H9 (cell line): ENCODE measurements at regions not wholly inside any gene's neighbourhood (a gene's known extent, or its start where the extent isn't known, plus 50 kb on each side); places are given as distances from the start of the nearest gene placed in this dataset.

Experiments used
- DNase-seq: peaks from one replicate; pipeline ENCODE4 v3.0.0-alpha.2; 2017
- H2AFZ ChIP-seq: one replicate; pipeline ENCODE4 v1.6.1; 2013; ENCODE audit warnings: mild to moderate bottlenecking, low read length, control low read depth, moderate library complexity
- H2AK5ac ChIP-seq: 2 replicates; pipeline ENCODE4 v1.6.1; 2013; ENCODE audit warnings: low read length, control low read depth, mixed read lengths; ENCODE audit not compliant: insufficient read length
- H2BK120ac ChIP-seq: one replicate; pipeline ENCODE4 v1.6.1; 2013; ENCODE audit warnings: low read depth, mild to moderate bottlenecking, low read length, control low read depth, inconsistent platforms; ENCODE audit not compliant: poor library complexity, severe bottlenecking
- H2BK12ac ChIP-seq: 2 replicates; pipeline ENCODE4 v1.6.1; 2013; ENCODE audit warnings: low read length, control low read depth, mixed read lengths, low read depth; ENCODE audit not compliant: insufficient read length
- H2BK15ac ChIP-seq: 2 replicates; pipeline ENCODE4 v1.6.1; 2013; ENCODE audit warnings: low read depth, low read length, control low read depth
- H2BK20ac ChIP-seq: one replicate; pipeline ENCODE4 v1.6.1; 2013; ENCODE audit warnings: low read depth, mild to moderate bottlenecking, low read length, control low read depth, inconsistent platforms; ENCODE audit not compliant: poor library complexity, severe bottlenecking
- H2BK5ac ChIP-seq: 2 replicates; pipeline ENCODE4 v1.6.1; 2013; ENCODE audit warnings: low read length, control low read depth, mixed read lengths; ENCODE audit not compliant: insufficient read length
- H3K14ac ChIP-seq: 2 replicates; pipeline ENCODE4 v1.6.1; 2013; ENCODE audit warnings: low read length, control low read depth; ENCODE audit not compliant: insufficient read depth
- H3K18ac ChIP-seq: 2 replicates; pipeline ENCODE4 v1.6.1; 2013; ENCODE audit warnings: low read depth, mild to moderate bottlenecking, mixed read lengths, low read length, control low read depth; ENCODE audit not compliant: insufficient read length
- H3K23ac ChIP-seq: 2 replicates; pipeline ENCODE4 v1.6.1; 2013; ENCODE audit warnings: low read length, control low read depth, mixed read lengths, low read depth; ENCODE audit not compliant: insufficient read length
- H3K23me2 ChIP-seq: 2 replicates; pipeline ENCODE4 v1.6.1; 2013; ENCODE audit warnings: low read depth, mild to moderate bottlenecking, mixed read lengths, low read length, control low read depth; ENCODE audit not compliant: insufficient read length, poor library complexity, severe bottlenecking
- H3K27ac ChIP-seq: 2 replicates; pipeline ENCODE4 v1.5.1; 2013; ENCODE audit warnings: low read length, control low read depth, mixed read lengths, low read depth; ENCODE audit not compliant: insufficient read length
- H3K27me3 ChIP-seq: 2 replicates; pipeline ENCODE4 v1.6.1; 2013; ENCODE audit warnings: low read length, control low read depth, inconsistent platforms; ENCODE audit not compliant: insufficient read depth
- H3K4ac ChIP-seq: 2 replicates; pipeline ENCODE4 v1.6.1; 2013; ENCODE audit warnings: low read depth, mild to moderate bottlenecking, control low read depth, inconsistent platforms, low read length, moderate library complexity
- H3K4me1 ChIP-seq: 2 replicates; pipeline ENCODE4 v1.6.1; 2013; ENCODE audit warnings: low read length, control low read depth, inconsistent platforms; ENCODE audit not compliant: insufficient read depth
- H3K4me2 ChIP-seq: 2 replicates; pipeline ENCODE4 v1.6.1; 2013; ENCODE audit warnings: low read length, control low read depth, mixed read lengths; ENCODE audit not compliant: insufficient read length, insufficient read depth
- H3K56ac ChIP-seq: 2 replicates; pipeline ENCODE4 v1.6.1; 2013; ENCODE audit warnings: low read depth, mild to moderate bottlenecking, mixed read lengths, low read length, control low read depth; ENCODE audit not compliant: insufficient read length
- H3K79me1 ChIP-seq: 2 replicates; pipeline ENCODE4 v1.6.1; 2013; ENCODE audit warnings: low read depth, mild to moderate bottlenecking, moderate library complexity, low read length, control low read depth, inconsistent platforms; ENCODE audit not compliant: insufficient read depth, poor library complexity, severe bottlenecking
- H3K79me2 ChIP-seq: 2 replicates; pipeline ENCODE4 v1.6.1; 2013; ENCODE audit warnings: low read length, control low read depth, inconsistent platforms; ENCODE audit not compliant: insufficient read depth
- H3K9ac ChIP-seq: 2 replicates; pipeline ENCODE4 v1.6.1; 2013; ENCODE audit warnings: low read length, control low read depth, mixed read lengths; ENCODE audit not compliant: insufficient read length; ENCODE audit errors: extremely low read depth
- H3K9me3 ChIP-seq: one replicate; pipeline ENCODE4 v1.6.1; 2013; ENCODE audit warnings: low read depth, low read length, inconsistent platforms; ENCODE audit not compliant: control insufficient read depth
- H3T11ph ChIP-seq: one replicate; pipeline ENCODE4 v1.6.1; 2013; ENCODE audit warnings: mild to moderate bottlenecking, low read length, control low read depth, inconsistent platforms
- H4K20me1 ChIP-seq: one replicate; pipeline ENCODE4 v1.6.1; 2013; ENCODE audit not compliant: control insufficient read depth, insufficient read length, insufficient read depth
- H4K5ac ChIP-seq: 2 replicates; pipeline ENCODE4 v1.6.1; 2013; ENCODE audit warnings: low read depth, mild to moderate bottlenecking, mixed read lengths, low read length, control low read depth; ENCODE audit not compliant: insufficient read length
- H4K8ac ChIP-seq: replicated peaks from 2 replicates; pipeline ENCODE4 v1.6.1; 2013; ENCODE audit warnings: low read length, control low read depth, mixed read lengths, low read depth; ENCODE audit not compliant: insufficient read length
- H4K91ac ChIP-seq: 2 replicates; pipeline ENCODE4 v1.6.1; 2013; ENCODE audit warnings: low read depth, mild to moderate bottlenecking, moderate library complexity, mixed read lengths, low read length, control low read depth; ENCODE audit not compliant: insufficient read length
- H3K27ac Mint-ChIP-seq, 3 experiments: 2 replicates in 2 of 3; 3 replicates in 1 of 3; pipeline ENCODE4 v1.8.0; 2020 to 2021; ENCODE audit warnings: mixed read lengths in 3 of 3, mild to moderate bottlenecking in 1 of 3, moderate library complexity in 1 of 3
- H3K27me3 Mint-ChIP-seq: 2 replicates; pipeline ENCODE4 v1.8.0; 2021; ENCODE audit warnings: low read depth, mild to moderate bottlenecking, moderate library complexity, mixed read lengths
- H3K36me3 Mint-ChIP-seq, 3 experiments: 2 replicates in 2 of 3; 3 replicates in 1 of 3; pipeline ENCODE4 v1.8.0; 2020 to 2021; ENCODE audit warnings: low read depth in 3 of 3, mixed read lengths in 3 of 3; ENCODE audit not compliant: insufficient read depth in 1 of 3
- H3K4me1 Mint-ChIP-seq, 2 experiments: 2 replicates each; pipeline ENCODE4 v1.8.0; 2020; ENCODE audit warnings: mixed read lengths in 2 of 2
- H3K4me3 Mint-ChIP-seq, 2 experiments: 2 replicates in 1 of 2; 3 replicates in 1 of 2; pipeline ENCODE4 v1.8.0; 2020 to 2021; ENCODE audit warnings: mild to moderate bottlenecking in 2 of 2, mixed read lengths in 2 of 2, moderate library complexity in 1 of 2
- H3K9me3 Mint-ChIP-seq, 2 experiments: 2 replicates in 1 of 2; 3 replicates in 1 of 2; pipeline ENCODE4 v1.8.0; 2020; ENCODE audit warnings: mild to moderate bottlenecking in 2 of 2, mixed read lengths in 2 of 2, moderate library complexity in 1 of 2
- WGBS: extraction: QIAGEN DNeasy Blood & Tissue Kit; methylation state at CpG from one replicate; pipeline ENCODE4 v1.1.7; 2013; ENCODE audit warnings: missing lambda C conversion rate, low lambda C conversion rate, mixed read lengths; ENCODE audit not compliant: insufficient read length; ENCODE audit errors: extremely low coverage; 5-methylcytosine and 5-hydroxymethylcytosine counted together
- TF ChIP-seq, protein P1 (sequence below): fragments of 200-600 bp; sonication (generic); conservative IDR thresholded peaks from 3 replicates; pipeline ENCODE4 v1.8.0; 2021; ENCODE audit warnings: antibody characterized with exemption, mild to moderate bottlenecking

DNA sequence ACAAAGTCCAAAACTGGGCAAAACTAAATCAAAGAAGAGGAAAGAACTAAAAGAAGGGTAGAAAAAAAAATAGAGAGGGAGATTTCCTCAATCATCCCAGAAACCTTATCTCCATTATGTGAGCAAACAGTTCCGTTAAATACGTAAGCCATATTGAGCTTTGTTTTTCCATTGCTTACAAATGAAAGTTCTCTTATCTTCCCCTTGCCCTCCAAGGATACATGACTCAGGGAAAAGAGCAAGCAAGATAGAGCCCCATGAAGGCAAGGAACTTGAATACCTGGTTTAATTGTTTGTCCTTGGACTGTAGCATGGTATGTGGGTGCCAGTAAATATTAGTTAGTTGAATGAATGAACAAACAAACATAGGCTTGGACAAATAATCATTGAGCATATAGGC, 126.8 kb upstream of the USP15 start:
- DNase-seq = no peak
- Histone ChIP-seq H3K4ac (no peak overlapping the region), H2AK5ac (no peak overlapping the region), H3T11ph (no peak overlapping the region), H3K23ac (no peak overlapping the region), H4K8ac (no peak overlapping the region), H3K27me3 (no peaks in the 10 kb centered on the region), H4K91ac (no peak overlapping the region), H4K5ac (no peak overlapping the region), H4K20me1 (no peaks in the 10 kb centered on the region), H3K4me1 (no peaks in the 10 kb centered on the region), H3K56ac (no peak overlapping the region), H3K23me2 (no peaks in the 10 kb centered on the region), H3K18ac (no peak overlapping the region), H2BK5ac (no peak overlapping the region), H3K14ac (no peak overlapping the region), H3K9me3 (no peaks in the 10 kb centered on the region), H3K27ac (no peak overlapping the region), H2AFZ (no peak overlapping the region), H3K4me2 (no peak overlapping the region), H2BK12ac (no peak overlapping the region), H2BK120ac (no peak overlapping the region), H3K79me1 (no peaks in the 10 kb centered on the region), H3K9ac (no peak overlapping the region), H3K79me2 (no peaks in the 10 kb centered on the region), H2BK15ac (no peak overlapping the region), H2BK20ac (no peak overlapping the region)
- Mint-ChIP-seq H3K27ac (no peak overlapping the region), H3K4me1 (no peaks in the 10 kb centered on the region), H3K4me3 (no peak overlapping the region), H3K36me3 (no peaks in the 10 kb centered on the region), H3K27me3 (no peaks in the 10 kb centered on the region), H3K9me3 (no peaks in the 10 kb centered on the region)
- no CpG with 5 or more reads among the region's 2 CpGs for WGBS
- TF ChIP-seq, protein P1, sequence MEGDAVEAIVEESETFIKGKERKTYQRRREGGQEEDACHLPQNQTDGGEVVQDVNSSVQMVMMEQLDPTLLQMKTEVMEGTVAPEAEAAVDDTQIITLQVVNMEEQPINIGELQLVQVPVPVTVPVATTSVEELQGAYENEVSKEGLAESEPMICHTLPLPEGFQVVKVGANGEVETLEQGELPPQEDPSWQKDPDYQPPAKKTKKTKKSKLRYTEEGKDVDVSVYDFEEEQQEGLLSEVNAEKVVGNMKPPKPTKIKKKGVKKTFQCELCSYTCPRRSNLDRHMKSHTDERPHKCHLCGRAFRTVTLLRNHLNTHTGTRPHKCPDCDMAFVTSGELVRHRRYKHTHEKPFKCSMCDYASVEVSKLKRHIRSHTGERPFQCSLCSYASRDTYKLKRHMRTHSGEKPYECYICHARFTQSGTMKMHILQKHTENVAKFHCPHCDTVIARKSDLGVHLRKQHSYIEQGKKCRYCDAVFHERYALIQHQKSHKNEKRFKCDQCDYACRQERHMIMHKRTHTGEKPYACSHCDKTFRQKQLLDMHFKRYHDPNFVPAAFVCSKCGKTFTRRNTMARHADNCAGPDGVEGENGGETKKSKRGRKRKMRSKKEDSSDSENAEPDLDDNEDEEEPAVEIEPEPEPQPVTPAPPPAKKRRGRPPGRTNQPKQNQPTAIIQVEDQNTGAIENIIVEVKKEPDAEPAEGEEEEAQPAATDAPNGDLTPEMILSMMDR = no peak
